PC-9 (cell line): ENCODE measurements at regions not wholly inside any gene's neighbourhood (a gene's known extent, or its start where the extent isn't known, plus 50 kb on each side); places are given as distances from the start of the nearest gene placed in this dataset.
"Not testable (repeated sequence)": the region's sequence is repeated elsewhere in the genome, so short reads cannot be mapped to it uniquely, and the experiment has no call there.

Experiments
- EZH2 ChIP-seq: fragments of 200-600 bp; sonication (generic); IDR thresholded peaks from 2 replicates; pipeline ENCODE4 v1.8.0; 2017; ENCODE audit warnings: antibody characterized with exemption, low read depth
- TF ChIP-seq, protein P1 (sequence below): fragments of 200-600 bp; sonication (generic); conservative IDR thresholded peaks from 2 replicates; pipeline ENCODE4 v1.6.1; 2017; ENCODE audit warnings: mixed run types, antibody characterized with exemption, mild to moderate bottlenecking, moderate library complexity

DNA sequence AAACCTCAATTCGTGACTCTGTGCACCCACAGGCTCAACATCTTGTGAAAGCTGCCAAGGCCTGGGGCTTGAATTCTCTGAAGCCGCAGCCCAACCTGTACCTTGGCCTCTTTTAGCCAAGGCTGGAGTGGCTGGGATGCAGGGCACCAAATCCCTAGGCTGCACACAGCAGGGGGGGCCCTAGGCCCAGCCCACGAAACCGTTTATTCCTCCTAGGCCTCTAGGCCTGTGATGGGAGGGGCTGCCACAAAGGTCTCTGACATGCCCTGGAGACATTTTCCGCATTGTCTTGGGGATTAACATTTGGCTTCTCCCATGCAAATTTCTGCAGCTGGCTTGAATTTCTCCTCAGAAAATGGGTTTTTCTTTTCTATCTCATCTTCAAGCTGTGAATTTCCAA lies 64.0 kb downstream of the OR2K2 start:
- TF ChIP-seq, protein P1, sequence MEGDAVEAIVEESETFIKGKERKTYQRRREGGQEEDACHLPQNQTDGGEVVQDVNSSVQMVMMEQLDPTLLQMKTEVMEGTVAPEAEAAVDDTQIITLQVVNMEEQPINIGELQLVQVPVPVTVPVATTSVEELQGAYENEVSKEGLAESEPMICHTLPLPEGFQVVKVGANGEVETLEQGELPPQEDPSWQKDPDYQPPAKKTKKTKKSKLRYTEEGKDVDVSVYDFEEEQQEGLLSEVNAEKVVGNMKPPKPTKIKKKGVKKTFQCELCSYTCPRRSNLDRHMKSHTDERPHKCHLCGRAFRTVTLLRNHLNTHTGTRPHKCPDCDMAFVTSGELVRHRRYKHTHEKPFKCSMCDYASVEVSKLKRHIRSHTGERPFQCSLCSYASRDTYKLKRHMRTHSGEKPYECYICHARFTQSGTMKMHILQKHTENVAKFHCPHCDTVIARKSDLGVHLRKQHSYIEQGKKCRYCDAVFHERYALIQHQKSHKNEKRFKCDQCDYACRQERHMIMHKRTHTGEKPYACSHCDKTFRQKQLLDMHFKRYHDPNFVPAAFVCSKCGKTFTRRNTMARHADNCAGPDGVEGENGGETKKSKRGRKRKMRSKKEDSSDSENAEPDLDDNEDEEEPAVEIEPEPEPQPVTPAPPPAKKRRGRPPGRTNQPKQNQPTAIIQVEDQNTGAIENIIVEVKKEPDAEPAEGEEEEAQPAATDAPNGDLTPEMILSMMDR: not testable (repeated sequence)
- TF ChIP-seq EZH2: not testable (repeated sequence)
